HEK293 (cell line): ENCODE measurements at regions not wholly inside any gene's neighbourhood (a gene's known extent, or its start where the extent isn't known, plus 50 kb on each side); places are given as distances from the start of the nearest gene placed in this dataset.

Source experiments
- CTCF ChIA-PET: fragments of 350-600 bp; formaldehyde crosslinking; extraction: SDS; loops from one replicate; lab custom pipeline; 2021; ENCODE audit warnings: antibody characterized with exemption; lab: Yijun Ruan, JAX
- POLR2A ChIA-PET: fragments of 300-600 bp; formaldehyde crosslinking; extraction: SDS; loops from one replicate; lab custom pipeline; 2020; ENCODE audit warnings: antibody characterized with exemption, inconsistent platforms; lab: Yijun Ruan, JAX
- H3K27ac ChIP-seq: fragments of 200-500 bp; sonication (Bioruptor generic); 2 replicates; pipeline ENCODE4 v1.5.1; 2014; ENCODE audit warnings: low read depth, low read length, control low read depth, inconsistent platforms; ENCODE audit errors: extremely low read depth
- H3K36me3 ChIP-seq, 2 experiments: fragments of 200-500 bp in 1 of 2; sonication (Bioruptor generic) in 1 of 2; 1 replicate in 1 of 2; 2 replicates in 1 of 2; pipeline ENCODE4 v1.5.1; 2014 to 2017; ENCODE audit warnings: inconsistent platforms in 2 of 2, low read length in 2 of 2; ENCODE audit not compliant: control insufficient read depth in 2 of 2, insufficient read depth in 1 of 2
- H3K4me1 ChIP-seq: fragments of 200-500 bp; sonication (Bioruptor generic); 2 replicates; pipeline ENCODE4 v1.5.1; 2014; ENCODE audit warnings: mild to moderate bottlenecking, low read length, inconsistent platforms; ENCODE audit not compliant: control insufficient read depth, insufficient read depth
- H3K4me3 ChIP-seq: 2 replicates; pipeline ENCODE4 v1.5.1; 2011; ENCODE audit warnings: low read depth, mild to moderate bottlenecking, control low read depth, low read length, moderate library complexity
- H3K9me3 ChIP-seq: fragments of 200-500 bp; sonication (Bioruptor generic); 2 replicates; pipeline ENCODE4 v1.5.1; 2014; ENCODE audit warnings: low read depth, low read length, inconsistent platforms; ENCODE audit not compliant: control insufficient read depth, insufficient read depth
- BCL11B ChIP-seq: fragments of 450-650 bp; formaldehyde crosslinking; IDR thresholded peaks from 2 replicates; pipeline ENCODE4 v1.5.1; 2016; ENCODE audit warnings: low read depth, missing biosample characterization, missing genetic modification characterization
- GLIS2 ChIP-seq: fragments of 450-650 bp; formaldehyde crosslinking; IDR thresholded peaks from 2 replicates; pipeline ENCODE4 v1.5.1; 2016; ENCODE audit warnings: missing biosample characterization, missing genetic modification characterization
- SCRT1 ChIP-seq: fragments of 450-650 bp; formaldehyde crosslinking; IDR thresholded peaks from 2 replicates; pipeline ENCODE4 v1.5.1; 2016; ENCODE audit warnings: missing biosample characterization, missing genetic modification characterization, borderline replicate concordance
- YY2 ChIP-seq: fragments of 450-650 bp; formaldehyde crosslinking; IDR thresholded peaks from 2 replicates; pipeline ENCODE4 v1.5.1; 2016; ENCODE audit warnings: missing biosample characterization, missing genetic modification characterization
- ZBTB7A ChIP-seq: fragments of 450-650 bp; formaldehyde crosslinking; IDR thresholded peaks from 2 replicates; pipeline ENCODE4 v1.5.1; 2016; ENCODE audit warnings: low read depth, missing biosample characterization, missing genetic modification characterization
- ZNF19 ChIP-seq: fragments of 450-650 bp; formaldehyde crosslinking; IDR thresholded peaks from 2 replicates; pipeline ENCODE4; 2016; ENCODE audit warnings: missing biosample characterization, missing genetic modification characterization, low read depth
- ZNF239 ChIP-seq: fragments of 450-650 bp; formaldehyde crosslinking; IDR thresholded peaks from 2 replicates; pipeline ENCODE4 v1.5.1; 2016; ENCODE audit warnings: missing biosample characterization, missing genetic modification characterization
- ZNF335 ChIP-seq: fragments of 450-650 bp; formaldehyde crosslinking; conservative IDR thresholded peaks from 2 replicates; pipeline ENCODE4 v1.5.1; 2016; ENCODE audit warnings: missing biosample characterization, missing genetic modification characterization
- ZNF350 ChIP-seq: fragments of 450-650 bp; formaldehyde crosslinking; IDR thresholded peaks from 2 replicates; pipeline ENCODE4 v1.5.0; 2017; ENCODE audit warnings: missing biosample characterization, mild to moderate bottlenecking, missing genetic modification characterization
- ZNF37A ChIP-seq: fragments of 450-650 bp; IDR thresholded peaks from 2 replicates; pipeline ENCODE4 v1.5.1; 2018; ENCODE audit warnings: missing biosample characterization, missing genetic modification characterization
- ZNF416 ChIP-seq: fragments of 450-650 bp; formaldehyde crosslinking; IDR thresholded peaks from 2 replicates; pipeline ENCODE4 v1.5.1; 2016; ENCODE audit warnings: missing biosample characterization, missing genetic modification characterization
- ZNF501 ChIP-seq: fragments of 450-650 bp; formaldehyde crosslinking; IDR thresholded peaks from 2 replicates; pipeline ENCODE4 v1.5.1; 2016; ENCODE audit warnings: missing biosample characterization, missing genetic modification characterization
- ZNF571 ChIP-seq: fragments of 450-650 bp; formaldehyde crosslinking; IDR thresholded peaks from 2 replicates; pipeline ENCODE4 v1.5.0; 2017; ENCODE audit warnings: missing biosample characterization, missing genetic modification characterization
- ZNF596 ChIP-seq: fragments of 450-650 bp; IDR thresholded peaks from 2 replicates; pipeline ENCODE4 v1.5.0; 2018; ENCODE audit warnings: missing biosample characterization, mild to moderate bottlenecking, missing genetic modification characterization, moderate library complexity
- ZNF600 ChIP-seq: fragments of 450-650 bp; formaldehyde crosslinking; IDR thresholded peaks from 2 replicates; pipeline ENCODE4 v1.5.1; 2016; ENCODE audit warnings: missing biosample characterization, missing genetic modification characterization
- ZNF623 ChIP-seq: fragments of 450-650 bp; formaldehyde crosslinking; IDR thresholded peaks from 2 replicates; pipeline ENCODE4 v1.5.1; 2016; ENCODE audit warnings: missing biosample characterization, missing genetic modification characterization
- ZNF624 ChIP-seq: fragments of 450-650 bp; formaldehyde crosslinking; IDR thresholded peaks from 2 replicates; pipeline ENCODE4 v1.5.1; 2017; ENCODE audit warnings: missing biosample characterization, missing genetic modification characterization
- ZSCAN16 ChIP-seq: fragments of 450-650 bp; formaldehyde crosslinking; IDR thresholded peaks from 2 replicates; pipeline ENCODE4 v1.5.1; 2016; ENCODE audit warnings: missing biosample characterization, missing genetic modification characterization
- ZSCAN30 ChIP-seq: fragments of 450-650 bp; IDR thresholded peaks from 2 replicates; pipeline ENCODE4 v1.5.1; 2018; ENCODE audit warnings: missing biosample characterization, mild to moderate bottlenecking, missing genetic modification characterization, moderate library complexity
- TF ChIP-seq, protein P1 (sequence below): fragments of 450-650 bp; formaldehyde crosslinking; IDR thresholded peaks from 2 replicates; pipeline ENCODE4 v1.5.1; 2016; ENCODE audit warnings: missing biosample characterization, missing genetic modification characterization
- TF ChIP-seq, protein P2 (sequence below): fragments of 450-650 bp; formaldehyde crosslinking; IDR thresholded peaks from 2 replicates; pipeline ENCODE4 v1.5.1; 2016; ENCODE audit warnings: missing biosample characterization, missing genetic modification characterization

DNA sequence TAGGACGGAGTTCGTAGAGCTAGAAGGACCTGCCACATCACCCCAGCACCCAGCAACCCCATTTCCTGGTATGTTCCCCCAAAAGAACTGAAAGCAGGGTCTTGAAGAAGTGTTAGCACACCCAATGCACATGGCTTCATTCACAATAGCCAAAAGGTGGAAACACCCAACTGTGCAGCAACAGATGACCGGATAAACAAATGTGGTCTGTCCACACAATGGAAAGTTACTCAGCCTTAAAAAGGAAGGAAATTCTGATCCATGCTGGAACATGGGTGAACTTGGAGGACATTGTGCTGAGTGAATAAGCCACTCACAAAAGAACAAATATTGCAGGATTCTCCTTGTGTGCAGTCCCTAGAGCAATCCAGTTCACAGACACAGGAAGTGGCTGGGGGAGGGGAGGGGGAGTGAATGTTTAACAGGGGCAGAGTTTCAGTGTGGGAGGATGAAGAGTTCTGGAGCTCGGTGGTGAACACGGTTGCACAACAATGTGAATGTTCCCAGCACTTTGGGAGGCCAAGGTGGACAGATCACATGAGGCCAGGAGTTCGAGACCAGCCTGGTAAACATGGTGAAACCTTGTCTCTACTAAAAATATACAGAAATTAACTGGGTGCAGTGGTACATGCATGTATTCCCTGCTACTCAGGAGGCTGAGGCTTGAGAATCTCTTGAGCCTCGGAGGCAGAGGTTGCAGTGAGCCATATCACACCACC is 157.5 kb downstream of the NUP210 start (continued):
- TF ChIP-seq ZNF571 (tag by site-specific recombination) = no peak
- TF ChIP-seq ZNF501 = no peak
- TF ChIP-seq ZNF623 = no peak
- no peak for TF ChIP-seq SCRT1 (tag by site-specific recombination)
- TF ChIP-seq, protein P1, sequence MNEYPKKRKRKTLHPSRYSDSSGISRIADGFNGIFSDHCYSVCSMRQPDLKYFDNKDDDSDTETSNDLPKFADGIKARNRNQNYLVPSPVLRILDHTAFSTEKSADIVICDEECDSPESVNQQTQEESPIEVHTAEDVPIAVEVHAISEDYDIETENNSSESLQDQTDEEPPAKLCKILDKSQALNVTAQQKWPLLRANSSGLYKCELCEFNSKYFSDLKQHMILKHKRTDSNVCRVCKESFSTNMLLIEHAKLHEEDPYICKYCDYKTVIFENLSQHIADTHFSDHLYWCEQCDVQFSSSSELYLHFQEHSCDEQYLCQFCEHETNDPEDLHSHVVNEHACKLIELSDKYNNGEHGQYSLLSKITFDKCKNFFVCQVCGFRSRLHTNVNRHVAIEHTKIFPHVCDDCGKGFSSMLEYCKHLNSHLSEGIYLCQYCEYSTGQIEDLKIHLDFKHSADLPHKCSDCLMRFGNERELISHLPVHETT (tag by site-specific recombination) = no peak
- peak; percentile 57; the same call in 1 of the 2 replicates for TF ChIP-seq ZNF600 (tag by site-specific recombination)
- TF ChIP-seq GLIS2 (tag by site-specific recombination) = no peak
- TF ChIP-seq YY2 (tag by site-specific recombination) = no peak

DNA sequence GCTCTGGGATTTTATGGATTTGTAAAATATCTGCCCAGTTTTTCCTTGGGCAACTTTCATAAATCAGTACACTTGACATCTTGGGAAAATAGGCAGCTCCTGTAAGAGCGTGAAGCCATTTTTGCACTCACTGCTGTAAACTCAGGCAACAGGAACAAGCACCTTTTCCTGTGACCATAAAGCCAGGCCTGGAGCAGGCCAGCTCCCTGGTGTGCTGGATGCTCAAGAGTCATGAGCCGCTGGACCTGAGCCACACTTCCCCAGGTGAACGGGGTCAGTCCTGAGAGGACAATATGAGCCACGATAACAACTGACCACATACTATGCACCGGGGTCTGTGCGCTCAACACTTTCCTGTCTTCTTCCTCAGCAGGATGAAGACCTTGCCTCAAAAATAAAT is 158.2 kb downstream of the NUP210 start:
- no peak overlapping the region for H3K4me3 ChIP-seq
- TF ChIP-seq ZSCAN30 (no peak), ZNF37A (tag by site-specific recombination) (no peak), ZNF350 (tag by site-specific recombination) (no peak), BCL11B (tag by site-specific recombination) (no peak), ZNF19 (tag by site-specific recombination) (no peak)
- TF ChIP-seq, all 188 proteins: peak for 0
- H3K36me3 ChIP-seq = no peaks in the 10 kb centered on the region
- no peak overlapping the region for H3K27ac ChIP-seq
- no peaks in the 10 kb centered on the region for H3K4me1 ChIP-seq
- ChIA-PET POLR2A (no interaction called here), CTCF (interaction anchor here (0.5 to 1.5 kb wide), 2 partner anchors 9 to 32 kb away, joined by 3 to 4 read pairs; no protein-coding TSS in a partner anchor)
- H3K9me3 ChIP-seq = no peaks in the 10 kb centered on the region

DNA sequence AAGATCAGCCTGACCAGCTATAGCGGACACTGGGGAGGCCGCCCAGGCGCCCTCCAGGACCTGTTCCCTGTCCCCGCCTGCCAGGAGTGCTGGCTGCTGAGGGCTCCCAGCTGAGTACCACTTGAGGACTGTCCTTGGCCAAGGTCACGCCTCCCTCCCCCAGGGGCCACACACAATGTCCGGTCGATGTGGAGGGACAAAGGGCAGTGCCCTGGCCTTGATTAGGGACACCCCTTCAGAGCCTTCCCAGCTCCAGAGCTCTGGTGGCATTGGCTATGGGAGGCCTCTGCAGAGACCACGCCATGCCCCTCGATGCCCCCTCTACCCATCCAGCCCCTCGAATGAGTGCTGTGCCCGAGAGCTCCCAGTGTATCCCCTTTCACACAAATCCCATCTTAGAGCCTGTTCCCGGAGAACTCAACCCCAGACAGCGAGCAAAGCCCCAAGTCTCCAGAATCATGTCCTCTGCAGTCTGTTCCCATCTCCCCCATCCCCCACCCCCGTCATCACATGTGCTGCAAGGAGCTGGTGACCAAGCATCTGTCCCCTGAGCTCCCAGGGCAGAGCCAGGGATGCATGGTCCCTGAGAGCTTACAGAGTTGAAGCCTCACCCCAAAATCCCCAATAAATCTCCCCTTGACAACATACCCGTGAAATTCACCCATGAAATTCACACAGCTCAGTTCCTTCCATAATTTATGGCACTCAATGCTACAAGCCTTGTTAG is 158.9 kb downstream of the NUP210 start:
- H3K4me3 ChIP-seq = no peak overlapping the region
- no peaks in the 10 kb centered on the region for H3K9me3 ChIP-seq
- H3K27ac ChIP-seq = no peak overlapping the region
- no peaks in the 10 kb centered on the region for H3K4me1 ChIP-seq
- no peak for TF ChIP-seq ZNF416 (tag by site-specific recombination)
- no peak for TF ChIP-seq ZNF335
- no peak for TF ChIP-seq ZBTB7A (tag by site-specific recombination)
- TF ChIP-seq ZSCAN16 (tag by site-specific recombination) = no peak
- no peak for TF ChIP-seq ZNF624 (tag by site-specific recombination)
- TF ChIP-seq ZNF596 (tag by site-specific recombination) = no peak
- TF ChIP-seq ZNF239 (tag by site-specific recombination) = no peak
- TF ChIP-seq, protein P2, sequence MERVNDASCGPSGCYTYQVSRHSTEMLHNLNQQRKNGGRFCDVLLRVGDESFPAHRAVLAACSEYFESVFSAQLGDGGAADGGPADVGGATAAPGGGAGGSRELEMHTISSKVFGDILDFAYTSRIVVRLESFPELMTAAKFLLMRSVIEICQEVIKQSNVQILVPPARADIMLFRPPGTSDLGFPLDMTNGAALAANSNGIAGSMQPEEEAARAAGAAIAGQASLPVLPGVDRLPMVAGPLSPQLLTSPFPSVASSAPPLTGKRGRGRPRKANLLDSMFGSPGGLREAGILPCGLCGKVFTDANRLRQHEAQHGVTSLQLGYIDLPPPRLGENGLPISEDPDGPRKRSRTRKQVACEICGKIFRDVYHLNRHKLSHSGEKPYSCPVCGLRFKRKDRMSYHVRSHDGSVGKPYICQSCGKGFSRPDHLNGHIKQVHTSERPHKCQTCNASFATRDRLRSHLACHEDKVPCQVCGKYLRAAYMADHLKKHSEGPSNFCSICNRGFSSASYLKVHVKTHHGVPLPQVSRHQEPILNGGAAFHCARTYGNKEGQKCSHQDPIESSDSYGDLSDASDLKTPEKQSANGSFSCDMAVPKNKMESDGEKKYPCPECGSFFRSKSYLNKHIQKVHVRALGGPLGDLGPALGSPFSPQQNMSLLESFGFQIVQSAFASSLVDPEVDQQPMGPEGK (tag by site-specific recombination) = no peak
- TF ChIP-seq, all 188 proteins: peak for 0
- CTCF ChIA-PET = interaction anchor here (0.7 to 1.5 kb wide), 4 partner anchors 10 to 165 kb away, joined by 3 to 4 read pairs (median 3); no protein-coding TSS in a partner anchor
- H3K36me3 ChIP-seq = no peaks in the 10 kb centered on the region
- POLR2A ChIA-PET = no interaction called here
